Keratinocyte (primary cell): ENCODE measurements at regions not wholly inside any gene's neighbourhood (a gene's known extent, or its start where the extent isn't known, plus 50 kb on each side); places are given as distances from the start of the nearest gene placed in this dataset.

Experiments used
- EZH2 ChIP-seq: IDR thresholded peaks from one replicate; pipeline ENCODE4 v1.6.1; 2012; ENCODE audit warnings: inconsistent platforms, mild to moderate bottlenecking, low read length, moderate library complexity
- TF ChIP-seq, protein P1 (sequence below), 3 experiments: IDR thresholded peaks in 1 of 3; conservative IDR thresholded peaks in 1 of 3; optimal IDR thresholded peaks in 1 of 3; 2 replicates in 2 of 3; 3 replicates in 1 of 3; pipeline versions ENCODE3 to v1.5.1; 2011; ENCODE audit warnings: low read length in 3 of 3, mild to moderate bottlenecking in 3 of 3, moderate library complexity in 2 of 3, control low read depth in 1 of 3, inconsistent platforms in 1 of 3; ENCODE audit not compliant: insufficient read depth in 2 of 3; ENCODE audit errors: extremely low read depth in 1 of 3

DNA sequence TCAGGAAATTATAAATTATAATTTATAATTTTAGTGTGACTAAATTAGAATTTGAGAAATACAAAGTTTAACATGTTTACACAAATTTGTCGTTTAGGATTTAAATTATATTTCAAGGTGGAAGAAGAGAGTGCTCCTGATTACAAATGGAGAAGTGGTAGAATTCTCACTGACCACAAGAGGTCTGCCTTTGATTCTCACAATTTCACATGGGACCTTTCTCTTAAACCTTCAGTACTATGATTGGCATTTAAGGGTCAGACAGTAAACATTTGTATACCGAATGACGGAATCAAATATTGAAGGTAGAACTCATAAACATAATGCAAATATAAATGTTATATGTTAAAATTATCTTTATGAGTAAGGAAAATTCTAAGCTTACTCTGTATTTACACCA is 171.7 kb downstream of the SLIT2 start:
- TF ChIP-seq, protein P1, sequence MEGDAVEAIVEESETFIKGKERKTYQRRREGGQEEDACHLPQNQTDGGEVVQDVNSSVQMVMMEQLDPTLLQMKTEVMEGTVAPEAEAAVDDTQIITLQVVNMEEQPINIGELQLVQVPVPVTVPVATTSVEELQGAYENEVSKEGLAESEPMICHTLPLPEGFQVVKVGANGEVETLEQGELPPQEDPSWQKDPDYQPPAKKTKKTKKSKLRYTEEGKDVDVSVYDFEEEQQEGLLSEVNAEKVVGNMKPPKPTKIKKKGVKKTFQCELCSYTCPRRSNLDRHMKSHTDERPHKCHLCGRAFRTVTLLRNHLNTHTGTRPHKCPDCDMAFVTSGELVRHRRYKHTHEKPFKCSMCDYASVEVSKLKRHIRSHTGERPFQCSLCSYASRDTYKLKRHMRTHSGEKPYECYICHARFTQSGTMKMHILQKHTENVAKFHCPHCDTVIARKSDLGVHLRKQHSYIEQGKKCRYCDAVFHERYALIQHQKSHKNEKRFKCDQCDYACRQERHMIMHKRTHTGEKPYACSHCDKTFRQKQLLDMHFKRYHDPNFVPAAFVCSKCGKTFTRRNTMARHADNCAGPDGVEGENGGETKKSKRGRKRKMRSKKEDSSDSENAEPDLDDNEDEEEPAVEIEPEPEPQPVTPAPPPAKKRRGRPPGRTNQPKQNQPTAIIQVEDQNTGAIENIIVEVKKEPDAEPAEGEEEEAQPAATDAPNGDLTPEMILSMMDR (optimal IDR thresholded peaks at IDR 0.05 in 1 of 3, IDR thresholded peaks at IDR 0.05 in 1 of 3, conservative IDR thresholded peaks at IDR 0.05 in 1 of 3; ENCODE audit: extremely low read depth in 1 of 3, insufficient read depth in 2 of 3, low read length in 3 of 3): no peak
- no peak for TF ChIP-seq EZH2
